GM23338 (cell line): ENCODE measurements at regions not wholly inside any gene's neighbourhood (a gene's known extent, or its start where the extent isn't known, plus 50 kb on each side); places are given as distances from the start of the nearest gene placed in this dataset.

ENCODE experiments used
- ATAC-seq: fragments of 200-7000 bp; cut with Tn5 transposase; 3 replicates; pipeline ENCODE4 v1.9.1; 2020
- DNase-seq: peaks from one replicate; pipeline ENCODE4 v3.0.0-alpha.2; 2015; ENCODE audit warnings: low spot score
- H2AFZ ChIP-seq: fragments of 200-600 bp; sonication (generic); 2 replicates; pipeline ENCODE4 v1.8.0; 2016; ENCODE audit warnings: antibody characterized with exemption, mild to moderate bottlenecking, moderate library complexity
- H3F3A ChIP-seq: fragments of 200-600 bp; sonication (generic); replicated peaks from 2 replicates; pipeline ENCODE4 v1.8.0; 2017; ENCODE audit warnings: antibody characterized with exemption, mixed run types, low read depth
- H3K27ac ChIP-seq: fragments of 200-600 bp; sonication (generic); 2 replicates; pipeline ENCODE4 v1.6.1; 2016; ENCODE audit warnings: low read depth
- H3K27me3 ChIP-seq: fragments of 200-600 bp; sonication (generic); 2 replicates; pipeline ENCODE4 v1.8.0; 2016; ENCODE audit warnings: mild to moderate bottlenecking, mixed run types, moderate library complexity; ENCODE audit not compliant: insufficient read depth
- H3K36me3 ChIP-seq: fragments of 200-600 bp; sonication (generic); 2 replicates; pipeline ENCODE4 v1.8.0; 2016; ENCODE audit warnings: mild to moderate bottlenecking; ENCODE audit not compliant: insufficient read depth
- H3K4me1 ChIP-seq: fragments of 200-600 bp; sonication (generic); 2 replicates; pipeline ENCODE4 v1.8.0; 2016; ENCODE audit warnings: mild to moderate bottlenecking, moderate library complexity; ENCODE audit not compliant: insufficient read depth
- H3K4me2 ChIP-seq: fragments of 200-600 bp; sonication (generic); 2 replicates; pipeline ENCODE4 v1.7.1; 2017; ENCODE audit warnings: mixed run types
- H3K4me3 ChIP-seq: fragments of 200-600 bp; sonication (generic); 2 replicates; pipeline ENCODE4 v1.6.1; 2016; ENCODE audit warnings: mixed run types
- H3K79me2 ChIP-seq: fragments of 200-600 bp; sonication (generic); replicated peaks from 2 replicates; pipeline ENCODE4 v1.8.0; 2017; ENCODE audit warnings: mild to moderate bottlenecking; ENCODE audit not compliant: insufficient read depth
- H3K9me2 ChIP-seq: fragments of 200-600 bp; sonication (generic); 2 replicates; pipeline ENCODE4 v1.8.0; 2017; ENCODE audit not compliant: insufficient read depth
- H4K20me1 ChIP-seq: fragments of 200-600 bp; sonication (generic); replicated peaks from 2 replicates; pipeline ENCODE4 v1.8.0; 2017; ENCODE audit warnings: mild to moderate bottlenecking; ENCODE audit not compliant: insufficient read depth
- H3K27ac Mint-ChIP-seq: 2 replicates; pipeline ENCODE4 v1.8.0; 2020; ENCODE audit warnings: inconsistent platforms, mild to moderate bottlenecking, moderate library complexity, mixed read lengths
- H3K27me3 Mint-ChIP-seq: 3 replicates; pipeline ENCODE4 v1.8.0; 2022; ENCODE audit warnings: low read depth, mild to moderate bottlenecking, moderate library complexity, mixed read lengths, inconsistent platforms; ENCODE audit not compliant: insufficient read depth, poor library complexity
- H3K36me3 Mint-ChIP-seq: 3 replicates; pipeline ENCODE4 v1.8.0; 2021; ENCODE audit warnings: low read depth, mild to moderate bottlenecking, inconsistent platforms, moderate library complexity, mixed read lengths
- H3K4me1 Mint-ChIP-seq: 3 replicates; pipeline ENCODE4 v1.8.0; 2020; ENCODE audit warnings: mild to moderate bottlenecking, inconsistent platforms, mixed read lengths
- H3K4me3 Mint-ChIP-seq: 3 replicates; pipeline ENCODE4 v1.8.0; 2021; ENCODE audit warnings: moderate library complexity, mild to moderate bottlenecking, inconsistent platforms, mixed read lengths
- H3K9me3 Mint-ChIP-seq: 3 replicates; pipeline ENCODE4 v1.8.0; 2020; ENCODE audit warnings: moderate library complexity, mild to moderate bottlenecking, inconsistent platforms, mixed read lengths
- CREB1 ChIP-seq: fragments of 250-450 bp; sonication (Bioruptor Pico); IDR thresholded peaks from 2 replicates; pipeline ENCODE4 v1.5.0; 2020; ENCODE audit warnings: low read depth, mild to moderate bottlenecking, moderate library complexity
- EZH2 ChIP-seq: fragments of 200-600 bp; sonication (generic); IDR thresholded peaks from one replicate; pipeline ENCODE4 v1.8.0; 2017; ENCODE audit warnings: antibody characterized with exemption, mild to moderate bottlenecking, low read depth; ENCODE audit not compliant: unreplicated experiment
- EZH2phosphoT487 ChIP-seq: fragments of 200-600 bp; sonication (generic); IDR thresholded peaks from one replicate; pipeline ENCODE4 v1.8.1; 2018; ENCODE audit warnings: antibody characterized with exemption; ENCODE audit not compliant: unreplicated experiment
- JUNB ChIP-seq: IDR thresholded peaks from one replicate; pipeline ENCODE4 v1.6.1; 2016; ENCODE audit warnings: antibody characterized with exemption; ENCODE audit not compliant: unreplicated experiment
- NANOG ChIP-seq: IDR thresholded peaks from 2 replicates; pipeline ENCODE4 v1.6.1; 2016; ENCODE audit warnings: antibody characterized with exemption, borderline replicate concordance
- POLR2AphosphoS5 ChIP-seq: IDR thresholded peaks from 2 replicates; pipeline ENCODE4 v1.6.1; 2016; ENCODE audit warnings: antibody characterized with exemption, low read depth
- STAT1 ChIP-seq: IDR thresholded peaks from one replicate; pipeline ENCODE4 v1.6.1; 2016; ENCODE audit warnings: antibody characterized with exemption; ENCODE audit not compliant: unreplicated experiment
- ZNF114 ChIP-seq: fragments of 250-450 bp; sonication (Bioruptor Pico); IDR thresholded peaks from 2 replicates; pipeline ENCODE4 v1.5.0; 2020; ENCODE audit warnings: mild to moderate bottlenecking, moderate library complexity
- ZNF331 ChIP-seq: fragments of 250-450 bp; sonication (Bioruptor Pico); IDR thresholded peaks from 2 replicates; pipeline ENCODE4 v1.5.0; 2020; ENCODE audit warnings: low read depth, mild to moderate bottlenecking, moderate library complexity
- TF ChIP-seq, protein P1 (sequence below), 2 experiments: fragments of 200-600 bp in 1 of 2; sonication (generic) in 1 of 2; conservative IDR thresholded peaks; 2 replicates each; pipeline versions ENCODE4 v1.5.1 to v1.6.1; 2016 to 2017; ENCODE audit warnings: antibody characterized with exemption in 2 of 2, low read depth in 2 of 2, mild to moderate bottlenecking in 2 of 2, moderate library complexity in 1 of 2
- TF ChIP-seq, protein P2 (sequence below): IDR thresholded peaks from one replicate; pipeline ENCODE4 v1.6.1; 2018; ENCODE audit warnings: antibody characterized with exemption; ENCODE audit not compliant: unreplicated experiment
- TF ChIP-seq, protein P3 (sequence below): IDR thresholded peaks from 2 replicates; pipeline ENCODE4 v1.6.1; 2016; ENCODE audit warnings: antibody characterized with exemption

DNA sequence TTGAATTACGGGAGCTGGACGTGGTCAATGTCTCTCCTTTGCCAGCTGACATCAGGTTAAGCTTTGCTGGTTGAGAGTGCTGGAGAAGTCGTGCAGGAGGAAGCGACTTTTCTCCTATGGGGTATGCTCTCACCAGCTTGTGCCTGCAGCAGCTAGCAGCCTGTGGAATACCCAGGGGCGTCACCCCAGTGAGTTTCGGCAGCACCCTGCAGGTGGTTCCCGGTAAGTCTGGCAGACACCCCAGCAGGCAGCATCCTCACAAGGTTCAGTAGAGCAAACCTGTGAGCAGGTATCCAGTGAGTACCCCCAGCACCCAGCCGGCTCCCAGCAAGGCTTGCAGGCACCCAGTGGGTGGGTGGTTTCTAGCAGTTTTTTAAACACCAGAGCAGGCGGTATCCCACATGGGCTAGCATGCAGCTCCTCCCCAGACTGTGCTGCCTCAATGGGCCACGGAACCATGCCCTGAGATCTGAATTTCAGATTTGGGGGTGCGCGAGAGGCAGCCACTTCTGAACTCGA lies 74.8 kb upstream of the SVIL start (continued):
- TF ChIP-seq, protein P1, sequence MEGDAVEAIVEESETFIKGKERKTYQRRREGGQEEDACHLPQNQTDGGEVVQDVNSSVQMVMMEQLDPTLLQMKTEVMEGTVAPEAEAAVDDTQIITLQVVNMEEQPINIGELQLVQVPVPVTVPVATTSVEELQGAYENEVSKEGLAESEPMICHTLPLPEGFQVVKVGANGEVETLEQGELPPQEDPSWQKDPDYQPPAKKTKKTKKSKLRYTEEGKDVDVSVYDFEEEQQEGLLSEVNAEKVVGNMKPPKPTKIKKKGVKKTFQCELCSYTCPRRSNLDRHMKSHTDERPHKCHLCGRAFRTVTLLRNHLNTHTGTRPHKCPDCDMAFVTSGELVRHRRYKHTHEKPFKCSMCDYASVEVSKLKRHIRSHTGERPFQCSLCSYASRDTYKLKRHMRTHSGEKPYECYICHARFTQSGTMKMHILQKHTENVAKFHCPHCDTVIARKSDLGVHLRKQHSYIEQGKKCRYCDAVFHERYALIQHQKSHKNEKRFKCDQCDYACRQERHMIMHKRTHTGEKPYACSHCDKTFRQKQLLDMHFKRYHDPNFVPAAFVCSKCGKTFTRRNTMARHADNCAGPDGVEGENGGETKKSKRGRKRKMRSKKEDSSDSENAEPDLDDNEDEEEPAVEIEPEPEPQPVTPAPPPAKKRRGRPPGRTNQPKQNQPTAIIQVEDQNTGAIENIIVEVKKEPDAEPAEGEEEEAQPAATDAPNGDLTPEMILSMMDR (conservative IDR thresholded peaks at IDR 0.05; ENCODE audit: low read depth in 2 of 2): no peak
- TF ChIP-seq EZH2phosphoT487: no peak
- no peak for TF ChIP-seq JUNB
- TF ChIP-seq CREB1 (CRISPR knock-in tag): no peak
- no peak for TF ChIP-seq ZNF331 (CRISPR knock-in tag)
- no peak for TF ChIP-seq STAT1

DNA sequence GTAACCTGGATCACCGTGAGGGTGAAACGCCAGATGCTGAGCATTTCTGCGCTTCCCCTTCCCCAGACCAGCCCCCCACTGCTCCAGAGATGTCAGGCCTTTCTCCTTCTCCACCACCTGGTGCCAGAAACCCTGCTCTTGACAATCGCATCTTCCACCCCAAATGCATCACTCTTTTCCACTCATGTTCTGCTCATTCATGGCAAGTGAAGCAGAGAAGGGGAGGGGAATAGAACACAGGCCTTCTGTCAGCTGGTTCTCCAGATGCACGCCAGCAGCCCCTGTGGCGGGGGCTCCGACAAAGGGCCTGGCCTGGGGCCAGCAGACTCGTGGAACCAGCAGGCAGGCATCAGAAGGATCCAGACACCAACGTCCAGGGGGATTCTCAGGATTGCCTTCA lies 68.5 kb upstream of the SVIL start:
- ATAC-seq (no peak), DNase-seq (no peak)
- Mint-ChIP-seq H3K27me3 (peaks cover 4% of the 10 kb centered on the region), H3K27ac (no peak overlapping the region), H3K36me3 (peaks cover 12% of the 10 kb centered on the region; the same call in 2 of the 3 replicates), H3K4me3 (no peak overlapping the region), H3K9me3 (peaks cover 6% of the 10 kb centered on the region), H3K4me1 (peaks cover 10% of the 10 kb centered on the region; the same call in 2 of the 3 replicates)
- Histone ChIP-seq H3K4me2 (no peak overlapping the region), H3K36me3 (no peaks in the 10 kb centered on the region), H3K27ac (no peak overlapping the region), H2AFZ (no peak overlapping the region), H3F3A (no peaks in the 10 kb centered on the region), H3K9me2 (no peaks in the 10 kb centered on the region), H3K4me1 (no peaks in the 10 kb centered on the region), H4K20me1 (no peaks in the 10 kb centered on the region), H3K27me3 (no peaks in the 10 kb centered on the region), H3K4me3 (no peak overlapping the region), H3K79me2 (no peaks in the 10 kb centered on the region)
- TF ChIP-seq EZH2 (no peak), NANOG (no peak), JUNB (no peak), STAT1 (no peak), CREB1 (CRISPR knock-in tag) (no peak), ZNF331 (CRISPR knock-in tag) (no peak), POLR2AphosphoS5 (no peak), ZNF114 (CRISPR knock-in tag) (no peak)
- TF ChIP-seq, protein P2, sequence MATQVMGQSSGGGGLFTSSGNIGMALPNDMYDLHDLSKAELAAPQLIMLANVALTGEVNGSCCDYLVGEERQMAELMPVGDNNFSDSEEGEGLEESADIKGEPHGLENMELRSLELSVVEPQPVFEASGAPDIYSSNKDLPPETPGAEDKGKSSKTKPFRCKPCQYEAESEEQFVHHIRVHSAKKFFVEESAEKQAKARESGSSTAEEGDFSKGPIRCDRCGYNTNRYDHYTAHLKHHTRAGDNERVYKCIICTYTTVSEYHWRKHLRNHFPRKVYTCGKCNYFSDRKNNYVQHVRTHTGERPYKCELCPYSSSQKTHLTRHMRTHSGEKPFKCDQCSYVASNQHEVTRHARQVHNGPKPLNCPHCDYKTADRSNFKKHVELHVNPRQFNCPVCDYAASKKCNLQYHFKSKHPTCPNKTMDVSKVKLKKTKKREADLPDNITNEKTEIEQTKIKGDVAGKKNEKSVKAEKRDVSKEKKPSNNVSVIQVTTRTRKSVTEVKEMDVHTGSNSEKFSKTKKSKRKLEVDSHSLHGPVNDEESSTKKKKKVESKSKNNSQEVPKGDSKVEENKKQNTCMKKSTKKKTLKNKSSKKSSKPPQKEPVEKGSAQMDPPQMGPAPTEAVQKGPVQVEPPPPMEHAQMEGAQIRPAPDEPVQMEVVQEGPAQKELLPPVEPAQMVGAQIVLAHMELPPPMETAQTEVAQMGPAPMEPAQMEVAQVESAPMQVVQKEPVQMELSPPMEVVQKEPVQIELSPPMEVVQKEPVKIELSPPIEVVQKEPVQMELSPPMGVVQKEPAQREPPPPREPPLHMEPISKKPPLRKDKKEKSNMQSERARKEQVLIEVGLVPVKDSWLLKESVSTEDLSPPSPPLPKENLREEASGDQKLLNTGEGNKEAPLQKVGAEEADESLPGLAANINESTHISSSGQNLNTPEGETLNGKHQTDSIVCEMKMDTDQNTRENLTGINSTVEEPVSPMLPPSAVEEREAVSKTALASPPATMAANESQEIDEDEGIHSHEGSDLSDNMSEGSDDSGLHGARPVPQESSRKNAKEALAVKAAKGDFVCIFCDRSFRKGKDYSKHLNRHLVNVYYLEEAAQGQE: no peak
- TF ChIP-seq, protein P3, sequence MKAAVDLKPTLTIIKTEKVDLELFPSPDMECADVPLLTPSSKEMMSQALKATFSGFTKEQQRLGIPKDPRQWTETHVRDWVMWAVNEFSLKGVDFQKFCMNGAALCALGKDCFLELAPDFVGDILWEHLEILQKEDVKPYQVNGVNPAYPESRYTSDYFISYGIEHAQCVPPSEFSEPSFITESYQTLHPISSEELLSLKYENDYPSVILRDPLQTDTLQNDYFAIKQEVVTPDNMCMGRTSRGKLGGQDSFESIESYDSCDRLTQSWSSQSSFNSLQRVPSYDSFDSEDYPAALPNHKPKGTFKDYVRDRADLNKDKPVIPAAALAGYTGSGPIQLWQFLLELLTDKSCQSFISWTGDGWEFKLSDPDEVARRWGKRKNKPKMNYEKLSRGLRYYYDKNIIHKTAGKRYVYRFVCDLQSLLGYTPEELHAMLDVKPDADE: no peak
- TF ChIP-seq, protein P1 (conservative IDR thresholded peaks at IDR 0.05; ENCODE audit: low read depth in 2 of 2): no peak
